ENCODE measurements at regions not wholly inside any gene's neighbourhood (a gene's known extent, or its start where the extent isn't known, plus 50 kb on each side); places are given as distances from the start of the nearest gene placed in this dataset.

DNA sequence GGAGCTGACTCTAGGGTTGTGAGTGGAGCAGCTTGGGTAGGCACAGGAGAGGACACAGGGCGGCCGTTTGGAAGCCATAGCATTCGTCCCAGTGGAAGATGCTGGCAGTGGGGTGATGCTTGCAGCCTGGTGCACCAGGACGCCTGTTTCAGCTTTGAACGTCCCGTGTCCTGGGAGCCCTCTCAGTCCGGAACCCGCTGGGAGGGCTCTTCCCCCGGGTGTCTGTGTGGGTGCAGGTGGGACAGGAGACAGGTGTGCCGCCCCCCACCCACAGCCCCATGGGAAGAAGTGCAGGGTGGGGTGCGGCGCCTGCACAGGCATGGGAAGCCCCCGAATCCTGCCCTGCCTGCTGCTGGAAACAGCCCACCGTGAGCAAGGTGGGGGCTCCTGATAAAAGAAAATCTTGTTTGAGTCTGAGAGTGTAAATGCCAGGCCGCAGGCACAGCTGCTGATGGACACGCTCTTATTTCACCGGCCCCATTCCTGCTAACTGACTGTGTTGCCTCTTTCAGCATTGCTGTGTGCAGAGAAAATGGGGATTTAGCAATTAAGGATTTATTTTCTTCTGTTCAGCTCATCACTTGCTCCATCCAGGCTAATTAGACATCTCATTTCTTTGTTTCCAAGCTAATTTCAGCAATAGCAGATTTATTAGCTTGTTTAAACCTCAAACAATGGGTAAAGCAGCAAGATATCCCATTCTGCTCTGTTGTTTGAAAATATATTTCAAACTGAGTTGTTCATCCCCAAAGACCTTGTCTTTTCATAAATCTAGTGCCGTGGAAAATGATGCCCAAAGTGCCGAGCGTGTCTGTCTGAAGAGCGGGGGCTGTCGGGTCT is 54.9 kb upstream of the DPYSL4 start:
- no peaks in the 10 kb centered on the region for H3K9me3 Mint-ChIP-seq
- TF ChIP-seq POLR2AphosphoS5 (IDR thresholded peaks at IDR 0.05; ENCODE audit: low read depth), result no peak
- TF ChIP-seq, protein P1, sequence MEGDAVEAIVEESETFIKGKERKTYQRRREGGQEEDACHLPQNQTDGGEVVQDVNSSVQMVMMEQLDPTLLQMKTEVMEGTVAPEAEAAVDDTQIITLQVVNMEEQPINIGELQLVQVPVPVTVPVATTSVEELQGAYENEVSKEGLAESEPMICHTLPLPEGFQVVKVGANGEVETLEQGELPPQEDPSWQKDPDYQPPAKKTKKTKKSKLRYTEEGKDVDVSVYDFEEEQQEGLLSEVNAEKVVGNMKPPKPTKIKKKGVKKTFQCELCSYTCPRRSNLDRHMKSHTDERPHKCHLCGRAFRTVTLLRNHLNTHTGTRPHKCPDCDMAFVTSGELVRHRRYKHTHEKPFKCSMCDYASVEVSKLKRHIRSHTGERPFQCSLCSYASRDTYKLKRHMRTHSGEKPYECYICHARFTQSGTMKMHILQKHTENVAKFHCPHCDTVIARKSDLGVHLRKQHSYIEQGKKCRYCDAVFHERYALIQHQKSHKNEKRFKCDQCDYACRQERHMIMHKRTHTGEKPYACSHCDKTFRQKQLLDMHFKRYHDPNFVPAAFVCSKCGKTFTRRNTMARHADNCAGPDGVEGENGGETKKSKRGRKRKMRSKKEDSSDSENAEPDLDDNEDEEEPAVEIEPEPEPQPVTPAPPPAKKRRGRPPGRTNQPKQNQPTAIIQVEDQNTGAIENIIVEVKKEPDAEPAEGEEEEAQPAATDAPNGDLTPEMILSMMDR (conservative IDR thresholded peaks at IDR 0.05; ENCODE audit: low read depth in 2 of 2), result no peak
- no peak for TF ChIP-seq STAT1 (IDR thresholded peaks at IDR 0.05; ENCODE audit: unreplicated experiment)
- TF ChIP-seq, protein P2, sequence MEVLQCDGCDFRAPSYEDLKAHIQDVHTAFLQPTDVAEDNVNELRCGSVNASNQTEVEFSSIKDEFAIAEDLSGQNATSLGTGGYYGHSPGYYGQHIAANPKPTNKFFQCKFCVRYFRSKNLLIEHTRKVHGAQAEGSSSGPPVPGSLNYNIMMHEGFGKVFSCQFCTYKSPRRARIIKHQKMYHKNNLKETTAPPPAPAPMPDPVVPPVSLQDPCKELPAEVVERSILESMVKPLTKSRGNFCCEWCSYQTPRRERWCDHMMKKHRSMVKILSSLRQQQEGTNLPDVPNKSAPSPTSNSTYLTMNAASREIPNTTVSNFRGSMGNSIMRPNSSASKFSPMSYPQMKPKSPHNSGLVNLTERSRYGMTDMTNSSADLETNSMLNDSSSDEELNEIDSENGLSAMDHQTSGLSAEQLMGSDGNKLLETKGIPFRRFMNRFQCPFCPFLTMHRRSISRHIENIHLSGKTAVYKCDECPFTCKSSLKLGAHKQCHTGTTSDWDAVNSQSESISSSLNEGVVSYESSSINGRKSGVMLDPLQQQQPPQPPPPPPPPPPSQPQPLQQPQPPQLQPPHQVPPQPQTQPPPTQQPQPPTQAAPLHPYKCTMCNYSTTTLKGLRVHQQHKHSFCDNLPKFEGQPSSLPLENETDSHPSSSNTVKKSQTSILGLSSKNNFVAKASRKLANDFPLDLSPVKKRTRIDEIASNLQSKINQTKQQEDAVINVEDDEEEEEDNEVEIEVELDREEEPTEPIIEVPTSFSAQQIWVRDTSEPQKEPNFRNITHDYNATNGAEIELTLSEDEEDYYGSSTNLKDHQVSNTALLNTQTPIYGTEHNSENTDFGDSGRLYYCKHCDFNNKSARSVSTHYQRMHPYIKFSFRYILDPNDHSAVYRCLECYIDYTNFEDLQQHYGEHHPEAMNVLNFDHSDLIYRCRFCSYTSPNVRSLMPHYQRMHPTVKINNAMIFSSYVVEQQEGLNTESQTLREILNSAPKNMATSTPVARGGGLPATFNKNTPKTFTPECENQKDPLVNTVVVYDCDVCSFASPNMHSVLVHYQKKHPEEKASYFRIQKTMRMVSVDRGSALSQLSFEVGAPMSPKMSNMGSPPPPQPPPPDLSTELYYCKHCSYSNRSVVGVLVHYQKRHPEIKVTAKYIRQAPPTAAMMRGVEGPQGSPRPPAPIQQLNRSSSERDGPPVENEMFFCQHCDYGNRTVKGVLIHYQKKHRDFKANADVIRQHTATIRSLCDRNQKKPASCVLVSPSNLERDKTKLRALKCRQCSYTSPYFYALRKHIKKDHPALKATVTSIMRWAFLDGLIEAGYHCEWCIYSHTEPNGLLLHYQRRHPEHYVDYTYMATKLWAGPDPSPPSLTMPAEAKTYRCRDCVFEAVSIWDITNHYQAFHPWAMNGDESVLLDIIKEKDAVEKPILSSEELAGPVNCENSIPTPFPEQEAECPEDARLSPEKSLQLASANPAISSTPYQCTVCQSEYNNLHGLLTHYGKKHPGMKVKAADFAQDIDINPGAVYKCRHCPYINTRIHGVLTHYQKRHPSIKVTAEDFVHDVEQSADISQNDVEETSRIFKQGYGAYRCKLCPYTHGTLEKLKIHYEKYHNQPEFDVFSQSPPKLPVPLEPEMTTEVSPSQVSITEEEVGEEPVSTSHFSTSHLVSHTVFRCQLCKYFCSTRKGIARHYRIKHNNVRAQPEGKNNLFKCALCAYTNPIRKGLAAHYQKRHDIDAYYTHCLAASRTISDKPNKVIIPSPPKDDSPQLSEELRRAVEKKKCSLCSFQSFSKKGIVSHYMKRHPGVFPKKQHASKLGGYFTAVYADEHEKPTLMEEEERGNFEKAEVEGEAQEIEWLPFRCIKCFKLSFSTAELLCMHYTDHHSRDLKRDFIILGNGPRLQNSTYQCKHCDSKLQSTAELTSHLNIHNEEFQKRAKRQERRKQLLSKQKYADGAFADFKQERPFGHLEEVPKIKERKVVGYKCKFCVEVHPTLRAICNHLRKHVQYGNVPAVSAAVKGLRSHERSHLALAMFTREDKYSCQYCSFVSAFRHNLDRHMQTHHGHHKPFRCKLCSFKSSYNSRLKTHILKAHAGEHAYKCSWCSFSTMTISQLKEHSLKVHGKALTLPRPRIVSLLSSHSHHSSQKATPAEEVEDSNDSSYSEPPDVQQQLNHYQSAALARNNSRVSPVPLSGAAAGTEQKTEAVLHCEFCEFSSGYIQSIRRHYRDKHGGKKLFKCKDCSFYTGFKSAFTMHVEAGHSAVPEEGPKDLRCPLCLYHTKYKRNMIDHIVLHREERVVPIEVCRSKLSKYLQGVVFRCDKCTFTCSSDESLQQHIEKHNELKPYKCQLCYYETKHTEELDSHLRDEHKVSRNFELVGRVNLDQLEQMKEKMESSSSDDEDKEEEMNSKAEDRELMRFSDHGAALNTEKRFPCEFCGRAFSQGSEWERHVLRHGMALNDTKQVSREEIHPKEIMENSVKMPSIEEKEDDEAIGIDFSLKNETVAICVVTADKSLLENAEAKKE (CRISPR knock-in tag; IDR thresholded peaks at IDR 0.05), result no peak
- no peak for TF ChIP-seq ZNF331 (CRISPR knock-in tag; IDR thresholded peaks at IDR 0.05; ENCODE audit: low read depth)
- TF ChIP-seq CREB1 (CRISPR knock-in tag; IDR thresholded peaks at IDR 0.05; ENCODE audit: low read depth), result no peak
- TF ChIP-seq NANOG (IDR thresholded peaks at IDR 0.05; ENCODE audit: borderline replicate concordance), result no peak
- TF ChIP-seq, protein P3, sequence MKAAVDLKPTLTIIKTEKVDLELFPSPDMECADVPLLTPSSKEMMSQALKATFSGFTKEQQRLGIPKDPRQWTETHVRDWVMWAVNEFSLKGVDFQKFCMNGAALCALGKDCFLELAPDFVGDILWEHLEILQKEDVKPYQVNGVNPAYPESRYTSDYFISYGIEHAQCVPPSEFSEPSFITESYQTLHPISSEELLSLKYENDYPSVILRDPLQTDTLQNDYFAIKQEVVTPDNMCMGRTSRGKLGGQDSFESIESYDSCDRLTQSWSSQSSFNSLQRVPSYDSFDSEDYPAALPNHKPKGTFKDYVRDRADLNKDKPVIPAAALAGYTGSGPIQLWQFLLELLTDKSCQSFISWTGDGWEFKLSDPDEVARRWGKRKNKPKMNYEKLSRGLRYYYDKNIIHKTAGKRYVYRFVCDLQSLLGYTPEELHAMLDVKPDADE (IDR thresholded peaks at IDR 0.05), result no peak
- no peaks in the 10 kb centered on the region for H3K79me2 ChIP-seq (replicated peaks; ENCODE audit: insufficient read depth)
- no peaks in the 10 kb centered on the region for H3K36me3 ChIP-seq (ENCODE audit: insufficient read depth)
- peaks cover 7% of the 10 kb centered on the region for H3K4me1 Mint-ChIP-seq
- no peaks in the 10 kb centered on the region for H3K36me3 Mint-ChIP-seq (ENCODE audit: low read depth)
- H3K4me2 ChIP-seq, result no peak overlapping the region
- H3K27me3 Mint-ChIP-seq (ENCODE audit: insufficient read depth, low read depth, poor library complexity), result peaks cover 2% of the 10 kb centered on the region
- no peaks in the 10 kb centered on the region for H3K9me2 ChIP-seq (ENCODE audit: insufficient read depth)
- no peak for ATAC-seq
- no peak overlapping the region for H3K27ac Mint-ChIP-seq
- H3K4me3 ChIP-seq, result no peak overlapping the region
- no peaks in the 10 kb centered on the region for H3K4me1 ChIP-seq (ENCODE audit: insufficient read depth)
- no peak overlapping the region for H2AFZ ChIP-seq
- no peak overlapping the region for H3K4me3 Mint-ChIP-seq
- no peak for DNase-seq (ENCODE audit: low spot score)
- no peaks in the 10 kb centered on the region for H4K20me1 ChIP-seq (replicated peaks; ENCODE audit: insufficient read depth)
- H3K27ac ChIP-seq (ENCODE audit: low read depth), result no peak overlapping the region
- no peaks in the 10 kb centered on the region for H3F3A ChIP-seq (replicated peaks; ENCODE audit: low read depth)
- no peaks in the 10 kb centered on the region for H3K27me3 ChIP-seq (ENCODE audit: insufficient read depth)
